GM12878 (cell line): ENCODE measurements at regions not wholly inside any gene's neighbourhood (a gene's known extent, or its start where the extent isn't known, plus 50 kb on each side); places are given as distances from the start of the nearest gene placed in this dataset.

Experiments used
- MEF2A ChIP-seq: IDR thresholded peaks from 2 replicates; pipeline ENCODE4 v1.6.1; 2011; ENCODE audit warnings: low read depth, mild to moderate bottlenecking, low read length, moderate library complexity; ENCODE audit not compliant: insufficient read depth
- POU2F2 ChIP-seq: IDR thresholded peaks from 3 replicates; pipeline ENCODE4 v1.6.1; 2011; ENCODE audit warnings: low read depth, mild to moderate bottlenecking, low read length, borderline replicate concordance
- RCOR1 ChIP-seq: conservative IDR thresholded peaks from 2 replicates; pipeline ENCODE4 v1.6.1; 2012; ENCODE audit warnings: low read depth, low read length, improper control_type of control experiment
- REST ChIP-seq: IDR thresholded peaks from 2 replicates; pipeline ENCODE4 v1.6.1; 2012; ENCODE audit warnings: mild to moderate bottlenecking, low read depth, low read length
- TAF1 ChIP-seq: IDR thresholded peaks from 2 replicates; pipeline ENCODE4 v1.6.1; 2011; ENCODE audit warnings: mild to moderate bottlenecking, low read depth, low read length, borderline replicate concordance
- TCF12 ChIP-seq: IDR thresholded peaks from 2 replicates; pipeline ENCODE4 v1.6.1; 2011; ENCODE audit warnings: low read depth, mild to moderate bottlenecking, low read length

GRCh38 chr3:178283561-178283960 lies 252.7 kb upstream of the KCNMB2 start:
- TF ChIP-seq TCF12, result no peak
- TF ChIP-seq MEF2A, result no peak
- TF ChIP-seq REST, result no peak
- TF ChIP-seq POU2F2, result no peak
- TF ChIP-seq RCOR1, result no peak
- no peak for TF ChIP-seq TAF1
